Activated T-helper 1 cell treated with anti-CD3 and anti-CD28 coated beads, Interleukin-12 subunit alpha, Interleukin-12 subunit beta, Interleukin-2, Interleukin-4 antibody, amounts not matched to agents 30 ng/mL and 10 ng/mL and 1 ng/mL, durations not matched to agents 14 hours and 24 hours and 36 hours (primary cell): ENCODE measurements at regions not wholly inside any gene's neighbourhood (a gene's known extent, or its start where the extent isn't known, plus 50 kb on each side); places are given as distances from the start of the nearest gene placed in this dataset.

Source experiments
- DNase-seq: peaks from one replicate; pipeline ENCODE4 v3.0.0; 2021; ENCODE audit warnings: low spot score
- H3K27ac Mint-ChIP-seq: one replicate; pipeline ENCODE4 v1.8.0; 2021; ENCODE audit warnings: mild to moderate bottlenecking, mixed read lengths
- H3K27me3 Mint-ChIP-seq: one replicate; pipeline ENCODE4 v1.8.0; 2022; ENCODE audit warnings: mild to moderate bottlenecking, moderate library complexity, mixed read lengths; ENCODE audit not compliant: insufficient read depth
- H3K36me3 Mint-ChIP-seq: one replicate; pipeline ENCODE4 v1.8.0; 2021; ENCODE audit warnings: low read depth, mixed read lengths
- H3K4me1 Mint-ChIP-seq: one replicate; pipeline ENCODE4 v1.8.0; 2021; ENCODE audit warnings: low read depth, mixed read lengths
- H3K4me3 Mint-ChIP-seq: one replicate; pipeline ENCODE4 v1.8.0; 2021; ENCODE audit warnings: mild to moderate bottlenecking, moderate library complexity, mixed read lengths
- H3K9me3 Mint-ChIP-seq: one replicate; pipeline ENCODE4 v1.8.0; 2021; ENCODE audit warnings: mixed read lengths
- intact Hi-C: fragments of 100-400 bp; cut with micrococcal nuclease; formaldehyde crosslinking; loops from one replicate; pipeline ENCODE4 v1.15.1; 2024

DNA sequence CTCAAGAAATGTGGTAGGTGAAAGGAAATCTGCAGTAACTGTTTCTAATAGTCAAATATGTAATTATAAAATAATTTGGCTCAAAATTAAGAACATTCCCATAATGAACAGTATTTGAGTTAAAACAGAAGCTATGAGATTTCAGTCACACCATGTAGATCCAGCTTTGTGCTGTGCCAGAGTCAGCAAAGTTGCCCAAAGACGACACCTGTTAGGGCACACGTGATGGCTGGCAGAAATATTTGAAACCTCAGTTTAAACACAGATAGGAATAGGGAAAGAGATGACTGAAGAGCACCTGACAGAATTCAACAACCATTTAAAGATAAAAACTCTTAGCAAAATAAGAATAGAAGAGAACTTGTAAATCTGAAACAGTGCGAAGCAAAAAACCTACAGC lies 129.3 kb downstream of the CD83 start:
- intact Hi-C loops: no loop called here
- no peak overlapping the region for H3K4me3 Mint-ChIP-seq
- H3K27me3 Mint-ChIP-seq: peaks cover 7% of the 10 kb centered on the region
- no peak for DNase-seq
- H3K9me3 Mint-ChIP-seq: no peaks in the 10 kb centered on the region
- no peaks in the 10 kb centered on the region for H3K4me1 Mint-ChIP-seq
- H3K36me3 Mint-ChIP-seq: no peaks in the 10 kb centered on the region
- H3K27ac Mint-ChIP-seq: no peak overlapping the region

DNA sequence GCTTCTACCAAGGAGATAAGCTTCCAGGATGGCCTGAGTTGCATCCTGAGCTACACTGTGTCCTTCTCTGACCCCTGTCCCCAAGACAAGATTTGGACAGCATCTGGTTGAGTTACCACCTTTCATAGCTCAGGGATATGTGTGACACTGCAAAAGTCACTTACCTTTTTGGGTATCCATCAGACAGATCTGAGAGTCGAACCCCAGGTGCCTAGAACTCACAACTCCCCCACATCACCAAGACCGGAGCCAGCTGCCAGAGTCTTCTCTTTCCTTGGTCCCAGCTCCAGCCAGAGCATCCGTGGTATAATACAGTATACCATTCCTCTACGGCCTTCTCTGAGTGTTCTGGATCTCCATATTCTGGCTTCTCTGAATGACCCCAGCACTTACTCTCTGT lies 133.0 kb downstream of the CD83 start:
- intact Hi-C loops: no loop called here
- no peaks in the 10 kb centered on the region for H3K36me3 Mint-ChIP-seq
- H3K9me3 Mint-ChIP-seq: no peaks in the 10 kb centered on the region
- H3K27ac Mint-ChIP-seq: no peak overlapping the region
- H3K4me1 Mint-ChIP-seq: peaks cover 8% of the 10 kb centered on the region
- no peak overlapping the region for H3K4me3 Mint-ChIP-seq
- no peak for DNase-seq
- H3K27me3 Mint-ChIP-seq: peaks cover 7% of the 10 kb centered on the region

DNA sequence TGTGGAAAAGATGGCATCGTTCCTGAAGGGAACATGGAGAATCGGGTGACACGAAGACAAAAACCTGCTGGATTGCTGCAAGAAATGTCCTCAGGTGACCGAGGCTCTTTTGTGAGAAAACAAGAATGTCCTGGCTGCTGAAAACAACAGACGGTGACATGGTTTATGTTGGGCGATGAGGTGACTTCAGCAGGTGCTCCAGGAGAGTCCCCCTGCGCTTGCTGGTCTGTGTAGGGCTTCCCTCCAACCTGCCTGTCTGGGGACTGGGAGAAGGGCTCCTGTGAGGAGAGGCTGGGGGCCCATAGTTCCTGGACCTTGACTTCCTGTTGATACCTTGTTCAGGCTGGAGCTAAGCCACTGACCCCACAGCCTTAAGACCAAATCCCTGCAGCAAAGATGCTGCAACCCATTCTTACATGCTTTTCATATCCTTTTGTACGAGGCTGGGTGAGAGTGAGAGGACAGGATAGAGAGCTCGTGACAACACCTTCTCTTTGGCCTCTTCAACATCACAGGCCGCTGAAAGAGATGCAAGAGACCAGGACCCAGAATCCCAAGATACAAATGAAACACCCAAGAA lies 134.8 kb downstream of the CD83 start:
- Mint-ChIP-seq H3K27me3 (peaks cover 7% of the 10 kb centered on the region), H3K36me3 (no peaks in the 10 kb centered on the region), H3K4me3 (no peak overlapping the region), H3K4me1 (peaks cover 8% of the 10 kb centered on the region), H3K27ac (no peak overlapping the region), H3K9me3 (no peaks in the 10 kb centered on the region)
- intact Hi-C loops: no loop called here
- DNase-seq: no peak

DNA sequence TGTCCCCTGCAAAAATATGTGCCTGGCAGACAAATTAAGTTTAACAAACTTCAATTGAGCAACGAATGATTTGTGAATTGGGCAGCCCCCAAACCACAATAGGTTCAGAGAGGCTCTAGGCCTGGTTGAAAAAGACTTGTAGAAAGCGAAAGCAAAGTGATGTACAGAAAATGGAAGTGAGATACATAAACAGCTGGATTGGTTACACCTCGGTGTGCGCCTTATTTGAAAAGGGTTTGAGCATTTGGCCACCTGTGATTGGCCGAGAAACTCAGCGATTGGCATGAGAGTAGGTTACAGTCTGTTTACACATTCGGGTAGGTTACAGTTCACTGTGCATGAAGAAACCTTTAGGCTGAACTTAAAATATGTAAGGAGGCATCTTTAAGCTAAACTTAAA lies 136.9 kb downstream of the CD83 start:
- no peaks in the 10 kb centered on the region for H3K9me3 Mint-ChIP-seq
- H3K4me1 Mint-ChIP-seq: peaks cover 8% of the 10 kb centered on the region
- peaks cover 3% of the 10 kb centered on the region for H3K27me3 Mint-ChIP-seq
- DNase-seq: no peak
- no peak overlapping the region for H3K27ac Mint-ChIP-seq
- intact Hi-C loops: no loop called here
- H3K36me3 Mint-ChIP-seq: no peaks in the 10 kb centered on the region
- no peak overlapping the region for H3K4me3 Mint-ChIP-seq

DNA sequence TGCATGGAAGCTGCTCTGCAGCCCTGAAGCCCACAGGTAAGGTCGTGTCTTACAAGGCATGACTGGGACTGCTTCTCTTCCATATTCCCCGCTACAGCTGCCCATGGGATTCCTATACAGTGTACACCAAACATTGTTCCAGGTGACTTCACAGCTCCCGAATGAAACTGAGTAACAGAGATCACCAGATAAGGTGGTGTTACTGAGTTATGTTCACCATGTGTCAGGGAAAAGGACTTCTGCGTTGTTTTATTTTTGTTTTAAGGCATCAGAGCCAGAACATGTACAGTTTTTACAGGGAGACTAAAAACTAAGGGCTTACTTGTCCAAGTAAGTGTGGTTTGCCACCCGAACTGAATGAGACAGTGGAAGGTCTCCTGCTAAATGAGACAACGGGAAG lies 138.3 kb downstream of the CD83 start:
- H3K36me3 Mint-ChIP-seq: peaks cover 1% of the 10 kb centered on the region
- no peak overlapping the region for H3K4me3 Mint-ChIP-seq
- peaks cover 4% of the 10 kb centered on the region for H3K27me3 Mint-ChIP-seq
- intact Hi-C loops: no loop called here
- H3K27ac Mint-ChIP-seq: no peak overlapping the region
- DNase-seq: no peak
- peaks cover 8% of the 10 kb centered on the region for H3K4me1 Mint-ChIP-seq
- peaks cover 3% of the 10 kb centered on the region for H3K9me3 Mint-ChIP-seq

DNA sequence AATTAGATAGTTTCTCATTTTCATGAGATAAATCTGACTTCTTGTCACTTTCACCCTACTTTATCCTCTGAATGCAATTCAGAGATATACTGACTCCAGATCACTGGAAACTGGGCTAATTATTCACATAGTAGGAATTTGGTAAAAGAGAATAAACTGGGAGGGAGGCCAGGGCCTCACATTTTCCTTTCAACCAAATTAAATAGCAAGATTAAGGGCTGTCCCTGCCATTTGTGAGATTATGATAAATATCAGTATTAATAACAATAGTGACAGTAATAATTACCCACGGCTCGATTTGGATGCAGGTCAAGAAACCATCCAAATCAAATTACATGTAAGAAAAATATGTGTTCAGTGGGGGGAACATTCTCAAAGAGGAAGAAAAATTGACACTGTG lies 140.5 kb downstream of the CD83 start:
- DNase-seq: no peak
- peaks cover 12% of the 10 kb centered on the region for H3K9me3 Mint-ChIP-seq
- H3K27ac Mint-ChIP-seq: no peak overlapping the region
- intact Hi-C loops: no loop called here
- H3K4me3 Mint-ChIP-seq: no peak overlapping the region
- peaks cover 1% of the 10 kb centered on the region for H3K36me3 Mint-ChIP-seq
- peaks cover 8% of the 10 kb centered on the region for H3K4me1 Mint-ChIP-seq
- H3K27me3 Mint-ChIP-seq: peaks cover 4% of the 10 kb centered on the region

DNA sequence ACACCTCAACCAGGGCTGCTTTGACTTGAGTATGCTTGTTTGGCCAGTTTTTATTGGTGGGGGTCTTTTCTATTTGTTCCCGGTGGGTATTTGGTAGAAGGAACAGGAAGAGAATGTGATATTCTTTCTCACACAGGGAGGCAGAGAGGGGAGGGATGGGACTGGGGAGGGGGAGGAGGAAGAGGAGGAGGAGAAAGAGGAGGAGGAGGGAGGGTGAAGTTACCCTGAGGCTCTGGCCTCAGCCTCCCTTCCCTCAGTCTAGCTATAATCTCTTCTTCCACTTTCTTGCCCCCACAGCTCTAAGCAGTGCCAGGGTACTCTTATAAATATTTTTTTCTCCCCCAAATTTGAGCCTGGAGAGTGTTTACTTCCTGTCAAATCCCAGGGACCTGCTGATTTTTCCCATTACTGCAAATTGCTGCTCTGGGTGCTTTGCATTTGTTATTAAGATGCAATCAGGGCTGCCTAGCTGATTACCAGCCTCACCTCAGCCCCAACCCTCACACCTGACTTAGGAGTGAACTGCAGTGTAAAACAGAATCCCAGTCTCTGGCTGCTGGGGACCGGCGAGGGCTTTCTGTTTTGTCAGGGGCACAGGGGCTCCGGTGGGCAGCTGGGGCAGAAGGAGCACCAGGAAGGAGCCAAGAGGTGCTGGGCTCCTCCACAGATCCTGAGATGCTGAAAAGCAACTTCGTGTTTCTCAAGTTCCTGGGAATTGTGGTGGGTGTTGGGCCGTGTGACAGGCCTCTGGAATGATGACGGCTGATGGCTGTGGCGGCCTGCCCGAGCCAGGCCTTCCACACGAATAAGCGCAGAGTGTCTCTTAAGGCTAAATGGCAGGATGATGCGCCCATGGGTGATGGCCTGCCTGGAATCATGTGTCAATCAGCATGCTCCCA lies 141.4 kb downstream of the CD83 start:
- intact Hi-C loops: no loop called here
- Mint-ChIP-seq H3K4me1 (peaks cover 8% of the 10 kb centered on the region), H3K4me3 (no peak overlapping the region), H3K27me3 (peaks cover 4% of the 10 kb centered on the region), H3K36me3 (peaks cover 1% of the 10 kb centered on the region), H3K27ac (no peak overlapping the region), H3K9me3 (peaks cover 20% of the 10 kb centered on the region)
- DNase-seq: no peak

DNA sequence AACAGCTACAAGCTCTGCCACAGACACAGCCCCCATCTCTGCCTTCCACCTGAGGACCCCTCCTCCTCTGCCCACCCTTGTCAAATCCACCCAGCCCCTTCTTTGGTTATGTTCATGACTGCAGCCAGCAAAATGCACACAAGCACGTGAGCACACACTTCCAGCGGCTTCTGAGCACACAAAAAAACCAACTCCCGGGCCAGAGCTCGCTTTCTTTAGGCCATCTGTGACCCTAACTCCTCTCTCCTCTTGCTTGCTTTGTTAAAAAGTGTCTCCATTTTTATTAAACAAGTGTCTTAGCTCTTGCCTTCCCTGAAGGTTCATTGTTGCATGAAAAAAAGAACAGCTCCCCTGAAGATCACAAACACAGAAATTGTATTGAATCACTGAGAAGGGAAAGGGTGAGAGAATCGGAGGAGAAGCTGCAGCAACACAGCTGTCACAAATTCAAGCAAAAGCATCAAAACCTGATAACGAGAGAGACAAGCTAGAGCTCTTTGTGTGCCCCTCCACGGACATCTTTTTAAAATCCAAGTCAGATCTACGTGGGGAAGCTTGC lies 142.1 kb downstream of the CD83 start:
- peaks cover 1% of the 10 kb centered on the region for H3K36me3 Mint-ChIP-seq
- no peak overlapping the region for H3K4me3 Mint-ChIP-seq
- intact Hi-C loops: no loop called here
- peaks cover 4% of the 10 kb centered on the region for H3K27me3 Mint-ChIP-seq
- H3K27ac Mint-ChIP-seq: no peak overlapping the region
- H3K4me1 Mint-ChIP-seq: peaks cover 2% of the 10 kb centered on the region
- peaks cover 26% of the 10 kb centered on the region for H3K9me3 Mint-ChIP-seq
- DNase-seq: no peak

DNA sequence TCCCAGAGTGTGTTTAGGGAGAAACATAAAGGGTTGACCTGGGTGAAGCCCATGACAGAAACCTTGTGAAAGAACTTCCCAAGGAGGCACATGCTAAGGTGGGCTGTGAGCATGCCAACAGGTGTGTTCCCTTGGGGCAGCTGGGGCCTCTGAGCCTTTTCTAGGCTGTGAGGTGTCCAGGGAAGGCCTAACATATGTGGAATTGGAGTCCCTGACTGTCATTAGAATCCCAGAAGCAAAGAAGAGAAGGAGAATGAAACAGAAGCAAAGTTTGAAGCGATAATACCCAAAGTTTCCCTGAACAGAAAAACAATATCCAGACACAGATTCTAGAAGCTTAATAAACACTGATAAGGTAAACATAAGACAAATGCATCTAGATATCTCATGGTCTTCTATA lies 143.3 kb downstream of the CD83 start:
- Mint-ChIP-seq H3K27ac (no peak overlapping the region), H3K36me3 (peaks cover 1% of the 10 kb centered on the region), H3K27me3 (peaks cover 4% of the 10 kb centered on the region), H3K4me3 (no peak overlapping the region), H3K4me1 (peaks cover 10% of the 10 kb centered on the region), H3K9me3 (peaks cover 26% of the 10 kb centered on the region)
- no peak for DNase-seq
- intact Hi-C loops: no loop called here

DNA sequence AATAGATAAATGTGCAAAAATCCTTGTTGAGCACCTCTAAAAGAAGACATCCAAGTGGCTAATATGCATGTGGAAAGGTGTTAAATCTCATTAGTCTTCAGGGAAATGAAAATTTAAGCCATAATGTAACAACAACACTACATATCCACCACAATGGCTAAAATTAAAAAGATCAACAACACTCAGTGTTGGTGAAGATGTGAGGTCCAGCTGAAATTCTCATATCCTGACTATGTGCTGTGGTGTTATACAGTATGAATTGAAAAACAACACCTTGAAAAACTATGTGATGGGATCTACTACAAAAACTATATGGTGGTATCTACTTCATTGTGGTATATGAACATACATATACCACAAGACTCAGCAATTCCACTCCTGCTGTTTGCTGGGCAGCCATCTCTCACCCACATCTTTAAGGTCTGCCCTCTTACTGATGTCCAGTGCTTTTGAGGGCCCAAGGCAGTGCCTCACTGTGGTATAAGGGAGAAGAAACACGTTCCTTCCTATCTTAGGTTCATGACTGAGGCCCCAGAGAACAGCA lies 146.4 kb downstream of the CD83 start:
- Mint-ChIP-seq H3K27me3 (peaks cover 4% of the 10 kb centered on the region), H3K36me3 (peaks cover 5% of the 10 kb centered on the region), H3K27ac (no peak overlapping the region), H3K4me1 (peaks cover 13% of the 10 kb centered on the region), H3K9me3 (peaks cover 26% of the 10 kb centered on the region), H3K4me3 (no peak overlapping the region)
- intact Hi-C loops: no loop called here
- no peak for DNase-seq

DNA sequence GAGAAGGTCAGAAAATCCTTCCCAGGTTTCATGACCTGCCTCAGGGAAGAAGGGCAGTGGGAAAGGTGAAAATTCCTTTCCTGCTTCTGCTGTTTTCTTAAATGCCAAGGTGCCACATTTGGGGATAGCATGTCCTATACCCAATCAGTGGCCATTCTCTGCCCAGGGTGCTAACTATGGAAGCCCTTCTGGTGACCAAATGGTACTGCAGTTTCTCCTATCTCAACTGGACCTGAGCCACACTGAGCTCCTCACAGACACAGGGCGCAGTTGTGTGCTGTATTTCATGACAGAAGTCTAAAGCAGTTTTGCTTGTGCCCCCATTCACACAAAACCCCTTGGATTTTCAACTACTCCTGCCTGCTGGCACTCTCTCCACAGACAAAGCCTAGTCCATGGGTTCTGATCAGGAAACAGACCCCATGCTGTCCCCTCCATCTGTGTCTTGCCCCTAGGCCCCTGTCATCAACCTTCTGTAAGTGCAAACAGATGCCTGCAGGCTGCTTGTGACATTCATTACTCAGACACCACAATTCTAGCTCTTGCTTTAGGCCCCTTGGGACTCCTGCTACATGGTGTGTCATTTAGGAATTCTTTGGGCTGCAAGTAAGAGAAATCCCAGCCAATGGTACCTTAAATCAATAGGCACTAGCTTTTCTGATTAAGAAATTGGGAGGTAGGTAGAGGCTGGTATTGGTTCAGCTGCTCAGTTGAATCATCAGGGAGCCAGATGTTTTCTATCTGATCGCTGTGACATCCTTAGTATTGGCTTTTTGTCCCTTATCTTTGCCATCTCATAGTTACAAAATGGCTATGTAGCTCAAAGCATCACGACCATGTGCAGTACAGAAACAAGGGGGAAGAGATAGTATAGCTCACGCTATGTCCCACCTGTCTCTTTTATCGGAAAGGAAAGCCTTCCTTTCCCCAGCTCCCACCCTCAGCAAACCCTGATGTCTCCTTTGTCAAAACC lies 147.8 kb downstream of the CD83 start:
- Mint-ChIP-seq H3K27me3 (peaks cover 4% of the 10 kb centered on the region), H3K4me1 (peaks cover 26% of the 10 kb centered on the region), H3K9me3 (peaks cover 26% of the 10 kb centered on the region), H3K27ac (no peak overlapping the region), H3K4me3 (no peak overlapping the region), H3K36me3 (peaks cover 5% of the 10 kb centered on the region)
- intact Hi-C loops: no loop called here
- DNase-seq: no peak

DNA sequence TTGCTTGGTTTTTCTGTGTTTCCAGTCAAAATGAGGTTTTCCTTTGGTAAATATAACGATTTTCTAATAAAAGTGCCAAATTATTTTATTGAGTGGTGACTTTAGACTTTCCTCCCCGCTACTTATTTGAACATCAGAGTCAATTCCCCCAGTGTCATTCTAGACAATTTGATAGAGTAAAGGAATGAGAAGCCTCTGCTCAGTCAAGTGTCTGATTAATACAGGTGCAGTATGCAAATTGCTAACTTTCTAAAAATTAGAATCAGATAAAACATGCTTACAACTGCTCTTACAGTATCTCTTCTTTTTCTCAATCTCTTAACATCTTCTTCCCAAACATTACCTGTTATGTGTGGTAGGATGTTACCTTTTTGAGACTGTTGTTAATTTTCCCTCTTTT lies 148.7 kb downstream of the CD83 start:
- H3K36me3 Mint-ChIP-seq: peaks cover 4% of the 10 kb centered on the region
- H3K27me3 Mint-ChIP-seq: no peaks in the 10 kb centered on the region
- no peak overlapping the region for H3K27ac Mint-ChIP-seq
- peaks cover 19% of the 10 kb centered on the region for H3K9me3 Mint-ChIP-seq
- no peak for DNase-seq
- intact Hi-C loops: no loop called here
- no peak overlapping the region for H3K4me3 Mint-ChIP-seq
- peaks cover 36% of the 10 kb centered on the region for H3K4me1 Mint-ChIP-seq
